22Rv1 (cell line): ENCODE measurements at regions not wholly inside any gene's neighbourhood (a gene's known extent, or its start where the extent isn't known, plus 50 kb on each side); places are given as distances from the start of the nearest gene placed in this dataset.

Experiments
- CTCF ChIP-seq: fragments of 450-650 bp; IDR thresholded peaks from 2 replicates; pipeline ENCODE4 v1.5.1; 2017; ENCODE audit warnings: mild to moderate bottlenecking
- ZFX ChIP-seq: fragments of 450-650 bp; IDR thresholded peaks from 2 replicates; pipeline ENCODE4 v1.6.1; 2017; ENCODE audit warnings: antibody characterized with exemption, borderline replicate concordance

GRCh38 chr6:93968126-93968525, 548.8 kb upstream of the EPHA7 start:
- no peak for TF ChIP-seq CTCF
- no peak for TF ChIP-seq ZFX
